ENCODE measurements at regions not wholly inside any gene's neighbourhood (a gene's known extent, or its start where the extent isn't known, plus 50 kb on each side); places are given as distances from the start of the nearest gene placed in this dataset. TPM values are rescaled to one million over a fixed set of nuclear protein-coding genes. Genes with fewer than 3 reads are reported as not detected.

Small RNA genes lying in the stretch of these regions (small RNA-seq; reads per million reads assigned to genes)
- gene RF00019 (ENCODE audit: insufficient read length, low read depth, low replicate concordance) (not detected), gene RF00561 (ENCODE audit: insufficient read length, low read depth, low replicate concordance) (not detected)

All from B cell (primary cell).